Esophagus squamous epithelium (tissue), 5 donors: ENCODE measurements at regions not wholly inside any gene's neighbourhood (a gene's known extent, or its start where the extent isn't known, plus 50 kb on each side); places are given as distances from the start of the nearest gene placed in this dataset.

Source experiments
- DNase-seq: peaks from one replicate; lab custom pipeline; 2025; lab: John Stamatoyannopoulos, UW
- H3K27ac ChIP-seq, 4 donors: fragments of 200-600 bp; sonication (generic); one replicate each; pipeline ENCODE4 v1.5.1; 2016 to 2019; ENCODE audit warnings: mild to moderate bottlenecking in 1 of 4
- H3K27me3 ChIP-seq, 4 donors: fragments of 200-600 bp; sonication (generic); 1 replicate in 3 of 4; 2 replicates in 1 of 4; pipeline versions ENCODE4 v1.5.1 to v1.6.0; 2017 to 2021; ENCODE audit warnings: antibody characterized with exemption in 1 of 4
- H3K36me3 ChIP-seq, 3 donors: fragments of 200-600 bp; sonication (generic); one replicate each; pipeline ENCODE4 v1.5.1; 2016 to 2019
- H3K4me1 ChIP-seq, 3 donors: fragments of 200-600 bp; sonication (generic); one replicate each; pipeline ENCODE4 v1.5.1; 2017 to 2019
- H3K4me3 ChIP-seq, 4 donors: fragments of 200-600 bp; sonication (generic); 1 replicate in 3 of 4; 2 replicates in 1 of 4; pipeline ENCODE4 v1.5.1; 2016 to 2019; ENCODE audit warnings: mild to moderate bottlenecking in 2 of 4, moderate library complexity in 1 of 4
- H3K9me3 ChIP-seq, 3 donors: fragments of 200-600 bp; sonication (generic); one replicate each; pipeline ENCODE4 v1.5.1; 2016 to 2019
- POLR2A ChIP-seq, 4 donors: fragments of 450-650 bp; IDR thresholded peaks; one replicate each; pipeline ENCODE4 v1.6.1; 2017; ENCODE audit warnings: antibody characterized with exemption in 4 of 4, mild to moderate bottlenecking in 4 of 4, moderate library complexity in 3 of 4
- WGBS, 2 donors: methylation state at CpG; one replicate each; pipeline ENCODE4 v1.1.5; 2018; 5-methylcytosine and 5-hydroxymethylcytosine counted together
- intact Hi-C: fragments of 100-400 bp; cut with DNase I; formaldehyde crosslinking; loops from one replicate; pipeline ENCODE4 v1.15.0; 2022
- TF ChIP-seq, protein P1 (sequence below), 6 experiments: fragments of 450-650 bp in 4 of 6; fragments of 200-600 bp in 2 of 6; sonication (generic) in 2 of 6; IDR thresholded peaks; one replicate each; pipeline ENCODE4 v1.5.1; 2016 to 2019; ENCODE audit warnings: antibody characterized with exemption in 6 of 6, mild to moderate bottlenecking in 4 of 6, moderate library complexity in 4 of 6
- donor health status: DM: yes; HTN: yes; CAD: no.

DNA sequence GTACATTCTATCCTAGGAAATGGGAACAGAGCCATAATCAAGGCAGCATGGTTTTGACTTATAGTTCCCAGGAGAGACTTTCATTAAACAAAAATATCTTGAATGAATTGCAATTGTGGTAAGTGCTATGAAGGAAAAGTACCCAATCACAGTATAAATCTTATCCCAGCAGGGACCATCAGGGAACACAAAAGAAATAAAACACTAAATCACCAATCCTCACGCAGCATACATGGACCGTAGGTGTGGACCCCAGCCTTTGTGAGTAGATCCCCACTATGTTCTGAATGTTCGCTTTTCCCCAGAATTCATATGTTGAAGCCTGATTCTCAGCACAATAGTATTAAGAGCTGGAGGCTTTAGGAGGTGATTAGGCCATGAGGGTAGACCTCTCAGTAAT, 925.0 kb upstream of the RBFOX1 start:
- intact Hi-C loops = no loop called here
- TF ChIP-seq, protein P1, sequence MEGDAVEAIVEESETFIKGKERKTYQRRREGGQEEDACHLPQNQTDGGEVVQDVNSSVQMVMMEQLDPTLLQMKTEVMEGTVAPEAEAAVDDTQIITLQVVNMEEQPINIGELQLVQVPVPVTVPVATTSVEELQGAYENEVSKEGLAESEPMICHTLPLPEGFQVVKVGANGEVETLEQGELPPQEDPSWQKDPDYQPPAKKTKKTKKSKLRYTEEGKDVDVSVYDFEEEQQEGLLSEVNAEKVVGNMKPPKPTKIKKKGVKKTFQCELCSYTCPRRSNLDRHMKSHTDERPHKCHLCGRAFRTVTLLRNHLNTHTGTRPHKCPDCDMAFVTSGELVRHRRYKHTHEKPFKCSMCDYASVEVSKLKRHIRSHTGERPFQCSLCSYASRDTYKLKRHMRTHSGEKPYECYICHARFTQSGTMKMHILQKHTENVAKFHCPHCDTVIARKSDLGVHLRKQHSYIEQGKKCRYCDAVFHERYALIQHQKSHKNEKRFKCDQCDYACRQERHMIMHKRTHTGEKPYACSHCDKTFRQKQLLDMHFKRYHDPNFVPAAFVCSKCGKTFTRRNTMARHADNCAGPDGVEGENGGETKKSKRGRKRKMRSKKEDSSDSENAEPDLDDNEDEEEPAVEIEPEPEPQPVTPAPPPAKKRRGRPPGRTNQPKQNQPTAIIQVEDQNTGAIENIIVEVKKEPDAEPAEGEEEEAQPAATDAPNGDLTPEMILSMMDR (IDR thresholded peaks at IDR 0.05) = no peak
- no peak for TF ChIP-seq POLR2A (IDR thresholded peaks at IDR 0.05)
- 88 to 90% methylated on average over 3 of the region's 3 CpGs for WGBS, 2 donors
- Histone ChIP-seq H3K27me3 (no peaks in the 10 kb centered on the region), H3K4me1 (no peaks in the 10 kb centered on the region), H3K36me3 (no peaks in the 10 kb centered on the region), H3K27ac (no peak overlapping the region), H3K4me3 (no peak overlapping the region), H3K9me3 (no peaks in the 10 kb centered on the region)
- no peak for DNase-seq

- DNase-seq = no peak
- intact Hi-C loops = no loop called here
- Histone ChIP-seq H3K27ac (no peak overlapping the region), H3K36me3 (no peaks in the 10 kb centered on the region), H3K9me3 (no peaks in the 10 kb centered on the region), H3K4me3 (no peak overlapping the region), H3K27me3 (no peaks in the 10 kb centered on the region), H3K4me1 (no peaks in the 10 kb centered on the region)
- no peak for TF ChIP-seq POLR2A (IDR thresholded peaks at IDR 0.05)
- TF ChIP-seq, protein P1 (IDR thresholded peaks at IDR 0.05) = no peak
- 64 to 71% methylated on average over 1 of the region's 1 CpG for WGBS, 2 donors
Observed at GRCh38 chr16:6406028-6406427, 926.6 kb upstream of the RBFOX1 start.

DNA sequence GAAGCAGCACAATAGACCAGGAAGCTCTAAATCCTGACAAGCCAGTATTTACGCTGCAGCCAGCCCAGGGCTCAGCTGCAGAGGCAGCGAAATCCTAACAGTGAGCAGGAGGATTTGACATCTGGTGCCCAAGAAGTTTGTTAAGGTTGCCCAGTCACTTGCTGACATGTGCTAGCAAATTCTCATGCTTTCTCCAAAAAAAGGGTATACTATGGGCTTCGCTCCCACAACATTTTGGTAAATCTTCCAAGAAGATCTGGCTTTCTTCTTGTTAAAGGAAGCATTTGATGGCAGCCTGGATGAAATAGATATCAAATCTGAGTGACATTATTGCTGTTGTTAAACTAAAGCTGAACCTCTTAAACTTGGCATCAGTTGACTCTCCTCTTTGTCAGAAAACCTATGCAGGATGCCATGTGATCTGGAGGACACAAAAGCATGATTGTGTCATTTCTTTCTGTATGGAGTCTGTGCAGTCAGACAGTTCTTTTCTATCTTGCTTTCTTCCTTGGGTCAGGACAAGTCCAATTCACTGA, 949.7 kb upstream of the RBFOX1 start:
- Histone ChIP-seq H3K36me3 (no peaks in the 10 kb centered on the region), H3K27me3 (no peaks in the 10 kb centered on the region), H3K4me3 (no peak overlapping the region), H3K27ac (no peak overlapping the region), H3K4me1 (no peaks in the 10 kb centered on the region), H3K9me3 (no peaks in the 10 kb centered on the region)
- 56 to 65% methylated on average over 3 of the region's 3 CpGs for WGBS, 2 donors
- TF ChIP-seq, protein P1 (IDR thresholded peaks at IDR 0.05) = no peak
- no peak for TF ChIP-seq POLR2A (IDR thresholded peaks at IDR 0.05)
- intact Hi-C loops = no loop called here
- no peak for DNase-seq

- no peaks in the 10 kb centered on the region for H3K27me3 ChIP-seq
- no peaks in the 10 kb centered on the region for H3K9me3 ChIP-seq
- intact Hi-C loops = no loop called here
- H3K4me3 ChIP-seq = no peak overlapping the region
- DNase-seq = no peak
- H3K36me3 ChIP-seq = no peaks in the 10 kb centered on the region
- H3K27ac ChIP-seq = no peak overlapping the region
- 65 to 66% methylated on average over 6 of the region's 6 CpGs for WGBS, 2 donors
- no peaks in the 10 kb centered on the region for H3K4me1 ChIP-seq
- TF ChIP-seq POLR2A (IDR thresholded peaks at IDR 0.05) = no peak
- TF ChIP-seq, protein P1 (IDR thresholded peaks at IDR 0.05) = no peak
Observed at GRCh38 chr16:6381896-6382295, 950.7 kb upstream of the RBFOX1 start.

DNA sequence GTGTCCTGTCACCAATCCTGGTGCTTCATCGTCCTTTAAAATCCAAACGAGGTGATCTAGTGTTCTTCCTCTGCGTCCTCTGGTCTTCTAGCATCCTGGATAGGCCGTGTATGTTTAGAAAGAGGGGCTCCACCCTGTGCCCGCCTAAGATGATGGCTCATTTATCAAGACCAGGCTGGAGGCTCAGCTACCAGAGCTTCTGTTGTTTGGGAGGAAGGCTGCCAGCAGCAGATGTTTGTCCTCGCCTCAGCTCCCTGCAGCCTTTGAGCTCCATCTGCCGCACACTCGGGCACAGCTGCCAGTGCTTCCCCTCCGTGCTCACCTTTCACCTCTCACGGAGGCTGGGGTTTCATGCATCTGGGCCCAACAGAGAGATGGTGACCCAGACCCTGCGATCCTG, 954.7 kb upstream of the RBFOX1 start:
- Histone ChIP-seq H3K9me3 (no peaks in the 10 kb centered on the region), H3K4me1 (no peaks in the 10 kb centered on the region), H3K27me3 (no peaks in the 10 kb centered on the region), H3K36me3 (no peaks in the 10 kb centered on the region), H3K27ac (no peak overlapping the region), H3K4me3 (no peak overlapping the region)
- intact Hi-C loops = no loop called here
- WGBS, 2 donors = 61 to 77% methylated on average over 9 to 11 of the region's 11 CpGs
- DNase-seq = no peak
- TF ChIP-seq POLR2A (IDR thresholded peaks at IDR 0.05) = no peak
- TF ChIP-seq, protein P1 (IDR thresholded peaks at IDR 0.05) = no peak
